Activated T-helper 1 cell treated with anti-CD3 and anti-CD28 coated beads, Interleukin-12 subunit alpha, Interleukin-12 subunit beta, Interleukin-2, Interleukin-4 antibody, amounts not matched to agents 30 ng/mL and 10 ng/mL and 1 ng/mL, durations not matched to agents 14 hours and 24 hours and 36 hours (primary cell): ENCODE measurements at regions not wholly inside any gene's neighbourhood (a gene's known extent, or its start where the extent isn't known, plus 50 kb on each side); places are given as distances from the start of the nearest gene placed in this dataset.
"Not testable (repeated sequence)": the region's sequence is repeated elsewhere in the genome, so short reads cannot be mapped to it uniquely, and the experiment has no call there.

Source experiments
- DNase-seq: peaks from one replicate; pipeline ENCODE4 v3.0.0; 2021; ENCODE audit warnings: low spot score
- H3K27ac Mint-ChIP-seq: one replicate; pipeline ENCODE4 v1.8.0; 2021; ENCODE audit warnings: mild to moderate bottlenecking, mixed read lengths
- H3K27me3 Mint-ChIP-seq: one replicate; pipeline ENCODE4 v1.8.0; 2022; ENCODE audit warnings: mild to moderate bottlenecking, moderate library complexity, mixed read lengths; ENCODE audit not compliant: insufficient read depth
- H3K36me3 Mint-ChIP-seq: one replicate; pipeline ENCODE4 v1.8.0; 2021; ENCODE audit warnings: low read depth, mixed read lengths
- H3K4me1 Mint-ChIP-seq: one replicate; pipeline ENCODE4 v1.8.0; 2021; ENCODE audit warnings: low read depth, mixed read lengths
- H3K4me3 Mint-ChIP-seq: one replicate; pipeline ENCODE4 v1.8.0; 2021; ENCODE audit warnings: mild to moderate bottlenecking, moderate library complexity, mixed read lengths
- H3K9me3 Mint-ChIP-seq: one replicate; pipeline ENCODE4 v1.8.0; 2021; ENCODE audit warnings: mixed read lengths
- intact Hi-C: fragments of 100-400 bp; cut with micrococcal nuclease; formaldehyde crosslinking; loops from one replicate; pipeline ENCODE4 v1.15.1; 2024

GRCh38 chr16:70060521-70061027, 53.6 kb upstream of the PDPR start:
- DNase-seq, H3K4me1 Mint-ChIP-seq, H3K4me3 Mint-ChIP-seq, intact Hi-C loops, H3K27me3 Mint-ChIP-seq, H3K27ac Mint-ChIP-seq, H3K9me3 Mint-ChIP-seq, H3K36me3 Mint-ChIP-seq: not testable (repeated sequence)

GRCh38 chr16:70061671-70062218, 52.4 kb upstream of the PDPR start:
- not testable (repeated sequence) for H3K36me3 Mint-ChIP-seq

GRCh38 chr16:70062947-70063346, 51.2 kb upstream of the PDPR start:
- H3K9me3 Mint-ChIP-seq, H3K36me3 Mint-ChIP-seq, H3K27me3 Mint-ChIP-seq, intact Hi-C loops, DNase-seq, H3K4me3 Mint-ChIP-seq, H3K27ac Mint-ChIP-seq, H3K4me1 Mint-ChIP-seq: not testable (repeated sequence)

More at GRCh38 chr16:70061671-70062218, 52.4 kb upstream of the PDPR start:
- intact Hi-C loops, H3K9me3 Mint-ChIP-seq, H3K27me3 Mint-ChIP-seq, H3K4me3 Mint-ChIP-seq, DNase-seq, H3K4me1 Mint-ChIP-seq, H3K27ac Mint-ChIP-seq: not testable (repeated sequence)
